OCI-LY1 (cell line): ENCODE measurements at regions not wholly inside any gene's neighbourhood (a gene's known extent, or its start where the extent isn't known, plus 50 kb on each side); places are given as distances from the start of the nearest gene placed in this dataset.

Experiments used
- H2AFZ ChIP-seq: fragments of 200-600 bp; sonication (generic), shearing (Covaris generic); 2 replicates; pipeline ENCODE4 v1.6.0; 2014; ENCODE audit warnings: antibody characterized with exemption, mild to moderate bottlenecking, low read length
- H3F3A ChIP-seq: fragments of 200-600 bp; sonication (generic), shearing (Covaris generic); 2 replicates; pipeline ENCODE4 v1.6.0; 2014; ENCODE audit warnings: mild to moderate bottlenecking, antibody characterized with exemption, low read length, moderate library complexity; ENCODE audit not compliant: insufficient read depth
- H3K27ac ChIP-seq: fragments of 200-600 bp; sonication (generic); 2 replicates; pipeline ENCODE4 v1.5.1; 2014; ENCODE audit warnings: low read length, mixed run types, mild to moderate bottlenecking, low read depth; ENCODE audit not compliant: poor library complexity, severe bottlenecking
- H3K27me3 ChIP-seq: fragments of 200-600 bp; sonication (generic); 2 replicates; pipeline ENCODE4 v1.6.0; 2014; ENCODE audit warnings: antibody characterized with exemption, mild to moderate bottlenecking, low read length, moderate library complexity; ENCODE audit not compliant: insufficient read depth
- H3K36me3 ChIP-seq: fragments of 200-600 bp; sonication (generic); 2 replicates; pipeline ENCODE4 v1.6.1; 2014; ENCODE audit warnings: mild to moderate bottlenecking, antibody characterized with exemption, low read length, moderate library complexity, mixed read lengths; ENCODE audit not compliant: insufficient read depth
- H3K4me1 ChIP-seq: fragments of 200-600 bp; sonication (generic); 2 replicates; pipeline ENCODE4 v1.5.1; 2014; ENCODE audit warnings: mild to moderate bottlenecking, low read length, moderate library complexity; ENCODE audit not compliant: insufficient read depth, severe bottlenecking
- H3K4me2 ChIP-seq: fragments of 200-600 bp; sonication (generic), shearing (Covaris generic); 2 replicates; pipeline ENCODE4 v1.6.1; 2014; ENCODE audit warnings: low read length
- H3K4me3 ChIP-seq: fragments of 200-600 bp; sonication (generic); 2 replicates; pipeline ENCODE4 v1.5.1; 2014; ENCODE audit warnings: low read length, low read depth, mild to moderate bottlenecking, mixed read lengths; ENCODE audit not compliant: poor library complexity, severe bottlenecking
- H3K79me2 ChIP-seq: fragments of 200-600 bp; shearing (Covaris generic); 2 replicates; pipeline ENCODE4 v1.6.1; 2016; ENCODE audit warnings: mixed run types, low read length, mixed read lengths; ENCODE audit not compliant: insufficient read depth
- H3K9ac ChIP-seq: fragments of 200-600 bp; sonication (generic), shearing (Covaris generic); 2 replicates; pipeline ENCODE4 v1.6.1; 2014; ENCODE audit warnings: mild to moderate bottlenecking, low read length, mixed read lengths
- H3K9me2 ChIP-seq: fragments of 200-600 bp; sonication (generic), shearing (Covaris generic); 2 replicates; pipeline ENCODE4 v1.6.1; 2014; ENCODE audit warnings: low read depth, mild to moderate bottlenecking, low read length, mixed read lengths
- H3K9me3 ChIP-seq: fragments of 200-600 bp; shearing (Covaris generic); 2 replicates; pipeline ENCODE4 v1.6.1; 2014; ENCODE audit warnings: low read length, mixed read lengths
- H4K20me1 ChIP-seq: fragments of 200-600 bp; sonication (generic), shearing (Covaris generic); 2 replicates; pipeline ENCODE4 v1.6.0; 2016; ENCODE audit warnings: mild to moderate bottlenecking, low read length; ENCODE audit not compliant: insufficient read depth
- CTCF ChIP-seq: fragments of 200-600 bp; sonication (generic), shearing (Covaris generic); IDR thresholded peaks from 2 replicates; pipeline ENCODE4 v1.5.1; 2017; ENCODE audit warnings: mild to moderate bottlenecking, antibody characterized with exemption, low read length, moderate library complexity, mixed read lengths
- EZH2 ChIP-seq: fragments of 200-600 bp; sonication (generic), shearing (Covaris generic); IDR thresholded peaks from 2 replicates; pipeline ENCODE4 v1.8.0; 2017; ENCODE audit warnings: borderline replicate concordance, mixed run types, mild to moderate bottlenecking, antibody characterized with exemption, low read length, moderate library complexity, mixed read lengths

GRCh38 chr2:53202063-53202462, 565.5 kb upstream of the CHAC2 start:
- Histone ChIP-seq H3K9me3 (no peaks in the 10 kb centered on the region), H3F3A (no peaks in the 10 kb centered on the region), H2AFZ (no peak overlapping the region), H3K36me3 (no peaks in the 10 kb centered on the region), H3K9me2 (no peaks in the 10 kb centered on the region), H3K27ac (no peak overlapping the region), H3K4me2 (no peak overlapping the region), H3K27me3 (no peaks in the 10 kb centered on the region), H3K4me1 (no peaks in the 10 kb centered on the region), H3K9ac (no peak overlapping the region), H3K79me2 (no peaks in the 10 kb centered on the region), H4K20me1 (no peaks in the 10 kb centered on the region), H3K4me3 (no peak overlapping the region)
- TF ChIP-seq EZH2: no peak
- no peak for TF ChIP-seq CTCF

- H2AFZ ChIP-seq: no peak overlapping the region
- H3K27me3 ChIP-seq: no peaks in the 10 kb centered on the region
- H3K9ac ChIP-seq: no peak overlapping the region
- no peak for TF ChIP-seq EZH2
- TF ChIP-seq CTCF: no peak
- no peaks in the 10 kb centered on the region for H4K20me1 ChIP-seq
- H3K36me3 ChIP-seq: no peaks in the 10 kb centered on the region
- H3F3A ChIP-seq: no peaks in the 10 kb centered on the region
- H3K27ac ChIP-seq: no peak overlapping the region
- no peaks in the 10 kb centered on the region for H3K79me2 ChIP-seq
- no peaks in the 10 kb centered on the region for H3K9me3 ChIP-seq
- H3K9me2 ChIP-seq: no peaks in the 10 kb centered on the region
- H3K4me2 ChIP-seq: no peak overlapping the region
- H3K4me1 ChIP-seq: no peaks in the 10 kb centered on the region
- no peak overlapping the region for H3K4me3 ChIP-seq
Measured at GRCh38 chr2:53200072-53200471, 567.5 kb upstream of the CHAC2 start.

GRCh38 chr2:53188851-53189510, 578.6 kb upstream of the CHAC2 start:
- H3K27ac ChIP-seq: no peak overlapping the region
- no peaks in the 10 kb centered on the region for H3K4me1 ChIP-seq
- H3K4me3 ChIP-seq: no peak overlapping the region
- no peak overlapping the region for H3K4me2 ChIP-seq
- no peaks in the 10 kb centered on the region for H3K27me3 ChIP-seq
- H3K79me2 ChIP-seq: no peaks in the 10 kb centered on the region
- H3K9me3 ChIP-seq: no peaks in the 10 kb centered on the region
- TF ChIP-seq CTCF (no peak), EZH2 (no peak)
- no peaks in the 10 kb centered on the region for H3K36me3 ChIP-seq
- H3K9me2 ChIP-seq: no peaks in the 10 kb centered on the region
- H3F3A ChIP-seq: no peaks in the 10 kb centered on the region
- no peak overlapping the region for H3K9ac ChIP-seq
- H2AFZ ChIP-seq: no peak overlapping the region
- H4K20me1 ChIP-seq: no peaks in the 10 kb centered on the region
